ENCODE measurements at regions not wholly inside any gene's neighbourhood (a gene's known extent, or its start where the extent isn't known, plus 50 kb on each side); places are given as distances from the start of the nearest gene placed in this dataset.

DNA sequence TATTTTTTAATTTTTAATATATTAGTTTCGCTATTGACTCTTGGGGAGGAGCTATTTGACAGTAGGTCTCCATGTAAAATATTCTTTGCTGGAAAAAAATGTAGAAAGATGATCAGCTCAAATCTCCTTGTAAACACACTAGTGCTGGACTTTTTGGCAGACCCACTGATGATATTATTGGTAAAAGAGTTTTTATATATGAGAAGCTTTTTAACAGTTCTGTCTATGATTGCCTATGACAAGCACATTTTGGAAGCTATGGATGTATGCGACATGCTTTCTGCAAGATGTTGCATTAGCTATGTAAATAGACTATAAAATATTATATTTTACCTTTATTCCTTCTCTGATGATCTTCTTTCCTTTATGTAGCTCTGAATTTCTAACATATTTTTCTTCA is 928.5 kb downstream of the DNAJB9 start:
- TF ChIP-seq POLR2AphosphoS5 (IDR thresholded peaks at IDR 0.05; ENCODE audit: low read depth) (no peak), CTCF (IDR thresholded peaks at IDR 0.05; ENCODE audit: insufficient read depth, low read length) (no peak), SPI1 (IDR thresholded peaks at IDR 0.05; ENCODE audit: borderline replicate concordance, low read depth) (no peak)
- TF ChIP-seq, protein P1, sequence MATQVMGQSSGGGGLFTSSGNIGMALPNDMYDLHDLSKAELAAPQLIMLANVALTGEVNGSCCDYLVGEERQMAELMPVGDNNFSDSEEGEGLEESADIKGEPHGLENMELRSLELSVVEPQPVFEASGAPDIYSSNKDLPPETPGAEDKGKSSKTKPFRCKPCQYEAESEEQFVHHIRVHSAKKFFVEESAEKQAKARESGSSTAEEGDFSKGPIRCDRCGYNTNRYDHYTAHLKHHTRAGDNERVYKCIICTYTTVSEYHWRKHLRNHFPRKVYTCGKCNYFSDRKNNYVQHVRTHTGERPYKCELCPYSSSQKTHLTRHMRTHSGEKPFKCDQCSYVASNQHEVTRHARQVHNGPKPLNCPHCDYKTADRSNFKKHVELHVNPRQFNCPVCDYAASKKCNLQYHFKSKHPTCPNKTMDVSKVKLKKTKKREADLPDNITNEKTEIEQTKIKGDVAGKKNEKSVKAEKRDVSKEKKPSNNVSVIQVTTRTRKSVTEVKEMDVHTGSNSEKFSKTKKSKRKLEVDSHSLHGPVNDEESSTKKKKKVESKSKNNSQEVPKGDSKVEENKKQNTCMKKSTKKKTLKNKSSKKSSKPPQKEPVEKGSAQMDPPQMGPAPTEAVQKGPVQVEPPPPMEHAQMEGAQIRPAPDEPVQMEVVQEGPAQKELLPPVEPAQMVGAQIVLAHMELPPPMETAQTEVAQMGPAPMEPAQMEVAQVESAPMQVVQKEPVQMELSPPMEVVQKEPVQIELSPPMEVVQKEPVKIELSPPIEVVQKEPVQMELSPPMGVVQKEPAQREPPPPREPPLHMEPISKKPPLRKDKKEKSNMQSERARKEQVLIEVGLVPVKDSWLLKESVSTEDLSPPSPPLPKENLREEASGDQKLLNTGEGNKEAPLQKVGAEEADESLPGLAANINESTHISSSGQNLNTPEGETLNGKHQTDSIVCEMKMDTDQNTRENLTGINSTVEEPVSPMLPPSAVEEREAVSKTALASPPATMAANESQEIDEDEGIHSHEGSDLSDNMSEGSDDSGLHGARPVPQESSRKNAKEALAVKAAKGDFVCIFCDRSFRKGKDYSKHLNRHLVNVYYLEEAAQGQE (IDR thresholded peaks at IDR 0.05; ENCODE audit: insufficient replicate concordance, low read depth), result no peak

All from HL-60 (cell line).